Common myeloid progenitor, CD34-positive (primary cell): ENCODE measurements at regions not wholly inside any gene's neighbourhood (a gene's known extent, or its start where the extent isn't known, plus 50 kb on each side); places are given as distances from the start of the nearest gene placed in this dataset.

ENCODE experiments used
- CTCF ChIA-PET: fragments of 350-600 bp; sonication (Branson Sonifier 250); formaldehyde crosslinking; loops from one replicate; lab custom pipeline; 2021; ENCODE audit warnings: antibody characterized with exemption; lab: Charles Lee
- POLR2A ChIA-PET: fragments of 350-600 bp; sonication (Branson Sonifier 250); formaldehyde crosslinking; loops from one replicate; lab custom pipeline; 2021; ENCODE audit warnings: antibody characterized with exemption; lab: Charles Lee
- DNase-seq, 3 donors: peaks; one replicate each; pipeline versions ENCODE4 v3.0.0 to v3.0.0-alpha.2; 2013
- H3K27ac ChIP-seq, 2 experiments: 1 replicate in 1 of 2; 2 replicates in 1 of 2; pipeline ENCODE4 v1.7.0; 2013; ENCODE audit warnings: inconsistent platforms in 2 of 2, low read length in 2 of 2, mild to moderate bottlenecking in 2 of 2, low read depth in 1 of 2, moderate library complexity in 1 of 2; ENCODE audit not compliant: severe bottlenecking in 2 of 2, insufficient read depth in 1 of 2, poor library complexity in 1 of 2
- H3K27me3 ChIP-seq, 5 experiments: replicated peaks in 2 of 5; 1 replicate in 3 of 5; 2 replicates in 2 of 5; pipeline versions ENCODE4 v1.6.1 to v1.7.0; 2013; ENCODE audit warnings: low read length in 4 of 5, mild to moderate bottlenecking in 2 of 5, moderate library complexity in 2 of 5, inconsistent platforms in 1 of 5; ENCODE audit not compliant: insufficient read depth in 5 of 5, control insufficient read depth in 4 of 5
- H3K36me3 ChIP-seq, 4 experiments: 1 replicate in 2 of 4; 2 replicates in 2 of 4; pipeline versions ENCODE4 v1.6.1 to v1.7.0; 2013; ENCODE audit warnings: low read length in 3 of 4, control low read depth in 1 of 4, mild to moderate bottlenecking in 1 of 4; ENCODE audit not compliant: control insufficient read depth in 4 of 4, insufficient read depth in 4 of 4
- H3K4me1 ChIP-seq, 4 experiments: 1 replicate in 3 of 4; 2 replicates in 1 of 4; pipeline versions ENCODE4 v1.6.1 to v1.7.1; 2013; ENCODE audit warnings: low read length in 3 of 4, mild to moderate bottlenecking in 3 of 4, control low read depth in 1 of 4, inconsistent platforms in 1 of 4, moderate library complexity in 1 of 4; ENCODE audit not compliant: control insufficient read depth in 4 of 4, insufficient read depth in 4 of 4; ENCODE audit errors: control extremely low read depth in 1 of 4
- H3K4me3 ChIP-seq, 7 experiments: 1 replicate in 4 of 7; 2 replicates in 3 of 7; pipeline versions ENCODE4 v1.5.1 to v1.7.0; 2013; ENCODE audit warnings: mild to moderate bottlenecking in 7 of 7, low read length in 6 of 7, moderate library complexity in 6 of 7, inconsistent platforms in 2 of 7, low read depth in 2 of 7, control low read depth in 1 of 7; ENCODE audit not compliant: insufficient read depth in 4 of 7, control insufficient read depth in 1 of 7; ENCODE audit errors: extremely low read depth in 1 of 7
- H3K9me3 ChIP-seq, 5 experiments: 1 replicate in 4 of 5; 2 replicates in 1 of 5; pipeline versions ENCODE4 v1.6.1 to v1.7.1; 2013; ENCODE audit warnings: low read length in 4 of 5, mild to moderate bottlenecking in 2 of 5, inconsistent platforms in 1 of 5, low read depth in 1 of 5, moderate library complexity in 1 of 5; ENCODE audit not compliant: control insufficient read depth in 4 of 5, insufficient read depth in 2 of 5; ENCODE audit errors: control extremely low read depth in 1 of 5
- WGBS: methylation state at CpG from one replicate; pipeline ENCODE4 v1.1.5; 2013; ENCODE audit not compliant: insufficient coverage; 5-methylcytosine and 5-hydroxymethylcytosine counted together

DNA sequence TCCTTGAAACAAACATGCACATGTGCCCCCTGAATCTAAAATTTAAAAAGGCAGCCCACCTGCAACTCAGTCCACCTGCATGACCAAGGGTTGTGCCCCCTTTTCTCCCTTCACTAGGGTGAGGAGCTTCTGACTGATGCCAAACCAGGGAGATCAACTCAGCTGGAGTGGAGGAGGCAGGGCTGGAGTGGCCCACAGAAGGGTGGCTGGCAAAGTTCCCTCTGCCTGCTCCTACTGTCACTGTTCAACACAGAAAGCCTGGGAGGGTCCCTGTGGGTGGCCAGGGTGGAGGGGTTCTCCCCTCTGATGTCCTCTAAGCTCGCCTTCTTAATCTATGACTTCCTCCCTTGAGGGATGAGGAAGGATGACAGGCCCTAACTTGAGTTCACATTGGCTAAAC is 55.7 kb upstream of the ANTXRL start:
- H3K36me3 ChIP-seq = no peaks in the 10 kb centered on the region
- POLR2A ChIA-PET = no interaction called here
- H3K9me3 ChIP-seq = no peaks in the 10 kb centered on the region
- CTCF ChIA-PET = interaction anchor here (0.9 to 1.3 kb wide), 2 partner anchors 11 to 996 kb away, joined by 3 read pairs; no protein-coding TSS in a partner anchor
- 33% methylated on average over 1 of the region's 1 CpG for WGBS
- no peak for DNase-seq
- H3K27me3 ChIP-seq = no peaks in the 10 kb centered on the region
- no peak overlapping the region for H3K4me3 ChIP-seq
- peaks cover 0 to 24% (median 16%) of the 10 kb centered on the region in 4 experiments for H3K4me1 ChIP-seq
- no peak overlapping the region for H3K27ac ChIP-seq

DNA sequence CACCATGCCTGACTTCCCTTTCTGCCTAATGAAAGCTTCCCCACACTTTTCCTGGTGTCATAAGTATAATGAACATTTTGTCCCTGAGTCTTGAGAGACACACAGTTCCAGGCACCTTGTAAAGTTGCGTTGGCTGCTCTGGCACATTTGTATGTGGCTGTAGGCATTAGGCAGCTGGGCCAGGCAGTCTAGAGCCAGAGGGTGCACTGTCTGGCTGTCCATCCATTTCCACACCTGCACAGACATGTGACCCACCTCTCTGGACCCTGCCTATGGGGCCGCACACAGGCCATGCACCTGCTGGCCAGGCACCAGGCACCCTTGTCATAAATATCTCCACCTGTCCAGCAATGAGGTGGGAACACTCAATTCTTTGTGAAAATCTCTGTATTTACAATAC is 54.7 kb upstream of the ANTXRL start:
- H3K4me3 ChIP-seq = no peak overlapping the region
- ChIA-PET CTCF (interaction anchor here (0.9 to 1.3 kb wide), 2 partner anchors 10 to 997 kb away, joined by 3 read pairs; no protein-coding TSS in a partner anchor), POLR2A (no interaction called here)
- no peaks in the 10 kb centered on the region for H3K27me3 ChIP-seq
- no peaks in the 10 kb centered on the region for H3K36me3 ChIP-seq
- DNase-seq = no peak
- 86% methylated on average over 2 of the region's 2 CpGs for WGBS
- no peak overlapping the region for H3K27ac ChIP-seq
- no peaks in the 10 kb centered on the region for H3K9me3 ChIP-seq
- H3K4me1 ChIP-seq = peaks cover 0 to 16% (median 12%) of the 10 kb centered on the region in 4 experiments

DNA sequence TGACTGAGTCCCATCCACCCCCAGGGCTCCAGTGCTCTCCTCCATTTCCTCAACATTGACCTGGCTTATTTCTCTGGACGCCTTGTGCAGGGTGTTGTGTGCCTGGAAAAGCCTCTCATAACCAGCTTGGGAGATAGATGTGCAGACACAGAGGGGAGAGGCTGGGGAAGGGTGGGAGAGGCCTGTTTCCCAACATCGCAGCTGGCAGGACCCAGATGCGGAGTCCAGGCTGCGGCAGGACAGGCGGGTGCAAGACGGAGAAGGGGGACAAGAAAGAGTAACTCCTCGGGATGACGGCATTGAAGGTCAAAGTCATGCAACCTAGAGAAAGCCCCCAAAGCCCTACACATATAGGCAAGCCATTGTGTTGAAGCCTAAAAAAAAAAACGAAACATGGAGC is 54.1 kb upstream of the ANTXRL start:
- Histone ChIP-seq H3K27ac (no peak overlapping the region), H3K4me3 (no peak overlapping the region), H3K36me3 (no peaks in the 10 kb centered on the region), H3K9me3 (no peaks in the 10 kb centered on the region), H3K4me1 (peaks cover 0 to 15% (median 12%) of the 10 kb centered on the region in 4 experiments), H3K27me3 (no peaks in the 10 kb centered on the region)
- POLR2A ChIA-PET = no interaction called here
- no peak for DNase-seq
- 90% methylated on average over 2 of the region's 9 CpGs for WGBS
- CTCF ChIA-PET = no interaction called here

DNA sequence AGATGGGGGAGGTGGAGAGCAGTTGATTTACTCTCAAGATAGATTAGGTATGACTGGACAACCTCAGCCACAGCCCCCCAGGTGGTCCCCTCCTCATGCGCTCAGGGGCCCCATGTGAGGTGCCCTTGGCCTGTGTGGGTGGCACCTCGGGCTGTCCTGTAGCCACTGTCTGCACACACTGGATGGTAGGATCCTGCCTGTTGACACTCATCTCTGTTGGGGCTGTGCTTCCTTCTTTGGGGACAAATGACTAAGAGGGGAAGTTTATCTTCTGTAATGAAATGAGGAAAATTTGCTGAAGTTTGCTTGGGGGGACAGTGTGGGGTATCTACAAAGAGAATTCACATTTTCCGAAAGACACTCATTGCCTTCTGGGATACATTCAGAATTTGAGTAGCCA is 53.6 kb upstream of the ANTXRL start:
- H3K27ac ChIP-seq = no peak overlapping the region
- whole genome bisulfite sequencing = 100% methylated on average over 2 of the region's 3 CpGs
- CTCF ChIA-PET = no interaction called here
- peaks cover 0 to 10% (median 7%) of the 10 kb centered on the region in 4 experiments for H3K4me1 ChIP-seq
- no peaks in the 10 kb centered on the region for H3K36me3 ChIP-seq
- DNase-seq = no peak
- no peak overlapping the region for H3K4me3 ChIP-seq
- POLR2A ChIA-PET = no interaction called here
- H3K9me3 ChIP-seq = no peaks in the 10 kb centered on the region
- no peaks in the 10 kb centered on the region for H3K27me3 ChIP-seq

DNA sequence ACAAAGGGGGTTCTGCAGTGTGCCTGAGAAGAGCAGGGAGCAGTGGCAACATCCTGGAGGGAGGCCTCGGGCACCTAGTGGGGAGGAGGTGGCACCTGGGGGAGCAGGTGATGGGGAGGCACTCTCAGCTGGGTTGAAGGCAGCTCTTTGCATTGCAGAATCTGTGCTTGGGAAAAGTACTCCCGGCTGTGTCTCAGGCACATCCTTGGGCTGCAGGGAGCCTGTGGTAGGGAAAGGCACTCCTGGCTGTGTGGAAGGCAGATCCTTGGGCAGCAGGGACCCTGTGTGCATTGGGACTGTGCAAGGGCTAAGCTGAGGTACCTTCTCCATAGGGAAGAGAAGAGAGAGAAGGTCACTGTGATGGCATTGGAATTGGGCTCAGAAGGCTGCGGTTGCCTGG is 52.8 kb upstream of the ANTXRL start:
- no peak overlapping the region for H3K4me3 ChIP-seq
- CTCF ChIA-PET = no interaction called here
- H3K27ac ChIP-seq = no peak overlapping the region
- DNase-seq = no peak
- H3K27me3 ChIP-seq = no peaks in the 10 kb centered on the region
- H3K4me1 ChIP-seq = peaks cover 0 to 1% (median under 1%) of the 10 kb centered on the region in 4 experiments
- WGBS = 92% methylated on average over 3 of the region's 3 CpGs
- no peaks in the 10 kb centered on the region for H3K36me3 ChIP-seq
- no peaks in the 10 kb centered on the region for H3K9me3 ChIP-seq
- POLR2A ChIA-PET = no interaction called here

DNA sequence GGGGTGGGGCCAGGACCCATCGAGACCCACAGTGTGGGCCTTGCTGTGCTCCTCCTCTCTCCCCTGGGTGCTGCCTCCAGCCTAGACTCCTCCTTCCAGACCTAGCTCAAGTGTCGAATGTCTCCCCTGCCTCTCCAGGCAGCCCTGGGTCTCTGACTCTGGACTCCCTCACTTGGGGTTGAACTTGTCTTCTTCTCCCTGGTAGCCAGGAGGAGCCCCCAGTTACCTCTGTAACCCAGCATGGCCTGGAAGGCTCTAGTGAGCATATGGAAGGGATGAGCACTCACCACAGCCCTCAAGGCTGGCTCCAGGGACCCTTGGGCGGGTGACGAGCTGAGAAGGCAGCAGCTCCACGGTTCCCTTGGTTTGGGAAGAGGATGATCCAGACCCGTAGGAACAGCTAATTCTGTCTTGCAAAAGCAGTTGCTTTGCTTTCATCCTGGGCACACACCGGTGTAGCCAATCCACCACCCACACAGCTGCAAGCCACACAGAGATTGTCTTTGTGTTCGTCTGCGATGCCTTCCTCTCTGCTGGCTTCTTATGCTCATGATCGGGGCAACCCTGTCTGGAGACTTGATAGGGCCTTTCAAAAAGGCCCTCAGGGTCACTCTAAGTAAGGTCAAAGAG is 52.3 kb upstream of the ANTXRL start:
- Histone ChIP-seq H3K4me1 (no peaks in the 10 kb centered on the region), H3K9me3 (no peaks in the 10 kb centered on the region), H3K36me3 (no peaks in the 10 kb centered on the region), H3K27me3 (no peaks in the 10 kb centered on the region), H3K4me3 (no peak overlapping the region), H3K27ac (no peak overlapping the region)
- whole genome bisulfite sequencing = 98% methylated on average over 10 of the region's 10 CpGs
- DNase-seq = no peak
- POLR2A ChIA-PET = no interaction called here
- CTCF ChIA-PET = no interaction called here

DNA sequence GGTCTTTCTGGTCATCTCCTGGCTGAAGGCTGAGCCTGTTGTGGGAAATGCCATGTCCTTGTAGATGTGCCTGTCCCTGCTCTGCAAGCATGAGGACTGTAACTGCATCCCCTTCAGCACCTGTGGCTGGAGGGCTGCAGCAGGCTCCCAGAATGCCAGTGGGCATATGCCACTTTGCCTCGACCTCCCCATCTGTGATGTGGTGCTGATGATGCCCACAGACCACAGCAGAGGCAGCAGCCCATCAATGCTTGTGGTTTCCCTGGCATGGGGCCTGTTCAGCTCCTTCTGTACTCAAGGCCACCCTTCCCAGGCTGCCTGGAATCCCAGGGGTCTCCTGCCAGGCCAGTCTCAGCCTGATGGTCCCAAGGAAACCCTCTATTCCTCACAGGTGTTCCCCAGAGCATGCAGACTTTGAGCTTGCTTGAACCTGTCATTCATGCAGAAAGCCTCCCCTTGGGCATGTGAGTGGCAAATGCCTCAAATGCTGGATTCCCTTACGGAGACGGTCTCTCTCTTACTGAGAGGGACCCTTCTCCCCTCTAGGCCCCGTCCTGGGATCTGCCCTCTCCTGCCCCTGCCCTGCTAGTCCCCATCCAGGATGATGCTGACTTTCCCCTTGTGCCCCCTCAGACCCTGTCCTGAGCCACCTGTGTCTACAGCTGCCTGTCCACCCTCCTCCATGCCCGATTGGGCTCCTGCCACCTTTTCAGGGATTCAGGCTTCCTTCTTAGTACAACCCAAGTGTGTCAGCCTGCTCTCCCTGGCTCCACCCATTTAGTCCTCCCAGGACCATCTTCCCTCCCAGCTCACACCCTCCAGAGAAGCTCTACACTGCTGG is 50.9 kb upstream of the ANTXRL start:
- ChIA-PET CTCF (interaction anchor here (7.9 kb wide), 1 partner anchor 8 kb away, joined by 45 read pairs; no protein-coding TSS in a partner anchor), POLR2A (no interaction called here)
- WGBS = 94% methylated on average over 5 of the region's 5 CpGs
- H3K4me3 ChIP-seq = no peak overlapping the region
- H3K36me3 ChIP-seq = no peaks in the 10 kb centered on the region
- H3K9me3 ChIP-seq = peaks cover 0 to under 1% (median 0%) of the 10 kb centered on the region in 5 experiments
- H3K4me1 ChIP-seq = no peaks in the 10 kb centered on the region
- no peak for DNase-seq
- no peak overlapping the region for H3K27ac ChIP-seq
- H3K27me3 ChIP-seq = no peaks in the 10 kb centered on the region
